HepG2 (cell line): ENCODE measurements at regions not wholly inside any gene's neighbourhood (a gene's known extent, or its start where the extent isn't known, plus 50 kb on each side); places are given as distances from the start of the nearest gene placed in this dataset.

Source experiments
- ATAC-seq: fragments of 200-7000 bp; cut with Tn5 transposase; 3 replicates; pipeline ENCODE4 v1.9.1; 2020; ENCODE audit warnings: mild to moderate bottlenecking, moderate library complexity
- BruUV-seq: library from RNA; stranded (reverse); fragments of 400-500 nt; replicated peaks from 2 replicates; lab custom pipeline; 2021; lab: Mats Ljungman, UMichigan
- CTCF ChIA-PET: fragments of 300-600 bp; formaldehyde crosslinking; extraction: SDS; loops from one replicate; lab custom pipeline; 2021; ENCODE audit warnings: low total read pairs, inconsistent platforms, low intra/inter-chr PET ratio; lab: Yijun Ruan, JAX
- POLR2A ChIA-PET: fragments of 350-600 bp; sonication (Branson Sonifier 250); formaldehyde crosslinking; loops from one replicate; lab custom pipeline; 2020; ENCODE audit warnings: antibody characterized with exemption, inconsistent platforms; lab: Yijun Ruan, JAX
- DNase-seq: peaks from one replicate; pipeline ENCODE4 v3.0.0-alpha.2; 2015; ENCODE audit warnings: low spot score
- FAIRE-seq: peaks from 3 replicates; lab custom pipeline; 2011; peaks lifted over from hg19 to GRCh38; lab: Jason Lieb, UNC
- H2AFZ ChIP-seq: one replicate; pipeline ENCODE4 v1.6.1; 2011; ENCODE audit warnings: low read length, inconsistent platforms
- H3K27ac ChIP-seq: fragments of 300-600 bp; 3 replicates; pipeline ENCODE4 v1.8.0; 2011; ENCODE audit warnings: mixed run types, mild to moderate bottlenecking, mixed read lengths, low read length, inconsistent platforms; ENCODE audit not compliant: insufficient read depth; ENCODE audit errors: extremely low read length
- H3K27me3 ChIP-seq, 2 experiments: fragments of 200-600 bp in 1 of 2; 2 replicates in 1 of 2; 3 replicates in 1 of 2; pipeline versions ENCODE4 v1.6.0 to v1.8.0; 2011; ENCODE audit warnings: low read length in 2 of 2, mild to moderate bottlenecking in 2 of 2, moderate library complexity in 2 of 2, inconsistent platforms in 1 of 2; ENCODE audit not compliant: insufficient read depth in 2 of 2, control insufficient read depth in 1 of 2
- H3K36me3 ChIP-seq, 2 experiments: fragments of 200-600 bp in 1 of 2; replicated peaks in 1 of 2; 2 replicates in 1 of 2; 3 replicates in 1 of 2; pipeline versions ENCODE4 v1.5.1 to v1.8.0; 2011; ENCODE audit warnings: low read length in 2 of 2, inconsistent platforms in 1 of 2; ENCODE audit not compliant: insufficient read depth in 2 of 2, control insufficient read depth in 1 of 2
- H3K4me1 ChIP-seq: 2 replicates; pipeline ENCODE4 v1.5.1; 2012; ENCODE audit warnings: low read length, inconsistent platforms; ENCODE audit not compliant: insufficient read depth
- H3K4me2 ChIP-seq: 2 replicates; pipeline ENCODE4 v1.6.0; 2011; ENCODE audit warnings: low read depth, low read length, inconsistent platforms
- H3K4me3 ChIP-seq, 3 experiments: fragments of 200-600 bp in 1 of 3; sonication (generic), shearing (Covaris generic) in 1 of 3; replicated peaks in 1 of 3; 2 replicates each; pipeline ENCODE4 v1.5.1; 2011 to 2016; ENCODE audit warnings: low read length in 3 of 3, inconsistent platforms in 2 of 3, low read depth in 2 of 3, mild to moderate bottlenecking in 2 of 3, control low read depth in 1 of 3, mixed read lengths in 1 of 3; ENCODE audit not compliant: insufficient read depth in 1 of 3
- H3K79me2 ChIP-seq: one replicate; pipeline ENCODE4 v1.6.1; 2011; ENCODE audit warnings: low read length, inconsistent platforms; ENCODE audit not compliant: insufficient read depth
- H3K9ac ChIP-seq: 2 replicates; pipeline ENCODE4 v1.6.0; 2011; ENCODE audit warnings: mild to moderate bottlenecking, low read depth, low read length, inconsistent platforms; ENCODE audit not compliant: insufficient read depth
- H3K9me3 ChIP-seq: 2 replicates; pipeline ENCODE4 v1.5.1; 2012; ENCODE audit warnings: mild to moderate bottlenecking, low read length
- H4K20me1 ChIP-seq: 2 replicates; pipeline ENCODE4 v1.6.0; 2011; ENCODE audit warnings: inconsistent platforms, mild to moderate bottlenecking, low read length, moderate library complexity; ENCODE audit not compliant: insufficient read depth
- FUBP1 ChIP-seq: sonication (generic); formaldehyde crosslinking; IDR thresholded peaks from 2 replicates; pipeline ENCODE4 v1.5.1; 2020; ENCODE audit warnings: missing genetic modification reagents, mild to moderate bottlenecking, borderline replicate concordance
- GATAD2A ChIP-seq: IDR thresholded peaks from 2 replicates; pipeline ENCODE4 v1.6.1; 2016
- NFKBIZ ChIP-seq: IDR thresholded peaks from 2 replicates; pipeline ENCODE4 v1.6.1; 2018; ENCODE audit warnings: missing genetic modification reagents, missing compliant biosample characterization
- RBM22 ChIP-seq: fragments of 200-400 bp; formaldehyde crosslinking; optimal IDR thresholded peaks from 2 replicates; pipeline ENCODE3; 2017; ENCODE audit warnings: mild to moderate bottlenecking, low read length, moderate library complexity
- SP2 ChIP-seq: sonication (generic); formaldehyde crosslinking; IDR thresholded peaks from 2 replicates; pipeline ENCODE4 v1.5.1; 2020; ENCODE audit warnings: mild to moderate bottlenecking, missing genetic modification reagents
- ZNF142 ChIP-seq: sonication (generic); formaldehyde crosslinking; IDR thresholded peaks from 2 replicates; pipeline ENCODE4 v1.4.0; 2020; ENCODE audit warnings: missing genetic modification reagents
- ZNF280B ChIP-seq: sonication (generic); formaldehyde crosslinking; IDR thresholded peaks from 2 replicates; pipeline ENCODE4 v1.5.0; 2020; ENCODE audit warnings: missing genetic modification reagents, mild to moderate bottlenecking, borderline replicate concordance
- ZSCAN21 ChIP-seq: sonication (generic); formaldehyde crosslinking; IDR thresholded peaks from 2 replicates; pipeline ENCODE4 v1.8.0; 2022; ENCODE audit warnings: mild to moderate bottlenecking, missing genetic modification reagents, moderate library complexity, borderline replicate concordance
- WGBS: methylation state at CpG from one replicate; pipeline ENCODE4 v1.1.6; 2017; ENCODE audit warnings: low lambda C conversion rate; 5-methylcytosine and 5-hydroxymethylcytosine counted together
- in situ Hi-C: cut with HindIII; loops from 2 replicates; pipeline ENCODE4 v1.10.0; 2017; ENCODE audit warnings: low pct_unique_long_range_greater_than_20kb; ENCODE audit not compliant: extremely low pct_ligation_motif_present
- intact Hi-C: fragments of 100-400 bp; cut with micrococcal nuclease; formaldehyde crosslinking; loops from one replicate; pipeline ENCODE4 v1.10.0; 2022; ENCODE audit not compliant: unreplicated experiment
- TF ChIP-seq, protein P1 (sequence below): IDR thresholded peaks from 2 replicates; pipeline ENCODE4 v1.6.1; 2016; ENCODE audit warnings: low read depth
- TF ChIP-seq, protein P2 (sequence below): sonication (generic); formaldehyde crosslinking; IDR thresholded peaks from 2 replicates; pipeline ENCODE4 v1.4.0; 2020; ENCODE audit warnings: low read depth, mild to moderate bottlenecking, missing genetic modification reagents

- TF ChIP-seq ZNF142 (no peak), ZNF280B (no peak), GATAD2A (no peak)
Measured at GRCh38 chr1:47593598-47594285, 155.9 kb downstream of the FOXD2 start (continued).

GRCh38 chr1:47594627-47595026, 156.8 kb downstream of the FOXD2 start:
- H3K4me2 ChIP-seq, result no peak overlapping the region
- no peak for ATAC-seq
- CTCF ChIA-PET, result no interaction called here
- H3K4me3 ChIP-seq, result no peak overlapping the region
- H4K20me1 ChIP-seq, result no peaks in the 10 kb centered on the region
- intact Hi-C loops (no loop called here), in situ Hi-C loops (no loop called here)
- no peaks in the 10 kb centered on the region for H3K4me1 ChIP-seq
- DNase-seq, result no peak
- H3K36me3 ChIP-seq, result no peaks in the 10 kb centered on the region
- peaks cover 3 to 16% of the 10 kb centered on the region in 2 experiments; a peak in 4 of 5 replicates for H3K27me3 ChIP-seq
- H3K27ac ChIP-seq, result no peak overlapping the region
- 0% methylated on average over 1 of the region's 4 CpGs for WGBS
- no peaks in the 10 kb centered on the region for H3K79me2 ChIP-seq
- H3K9me3 ChIP-seq, result no peaks in the 10 kb centered on the region
- no TSS peak for BruUV-seq
- POLR2A ChIA-PET, result no interaction called here
- no peak overlapping the region for H3K9ac ChIP-seq
- FAIRE-seq, result no peak
- no peak overlapping the region for H2AFZ ChIP-seq
- no peak for TF ChIP-seq NFKBIZ (CRISPR knock-in tag)
- TF ChIP-seq ZSCAN21, result no peak
- TF ChIP-seq, protein P1, sequence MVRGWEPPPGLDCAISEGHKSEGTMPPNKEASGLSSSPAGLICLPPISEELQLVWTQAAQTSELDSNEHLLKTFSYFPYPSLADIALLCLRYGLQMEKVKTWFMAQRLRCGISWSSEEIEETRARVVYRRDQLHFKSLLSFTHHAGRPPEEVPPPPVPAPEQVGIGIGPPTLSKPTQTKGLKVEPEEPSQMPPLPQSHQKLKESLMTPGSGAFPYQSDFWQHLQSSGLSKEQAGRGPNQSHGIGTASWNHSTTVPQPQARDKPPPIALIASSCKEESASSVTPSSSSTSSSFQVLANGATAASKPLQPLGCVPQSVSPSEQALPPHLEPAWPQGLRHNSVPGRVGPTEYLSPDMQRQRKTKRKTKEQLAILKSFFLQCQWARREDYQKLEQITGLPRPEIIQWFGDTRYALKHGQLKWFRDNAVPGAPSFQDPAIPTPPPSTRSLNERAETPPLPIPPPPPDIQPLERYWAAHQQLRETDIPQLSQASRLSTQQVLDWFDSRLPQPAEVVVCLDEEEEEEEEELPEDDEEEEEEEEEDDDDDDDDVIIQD, result no peak
- no peak for TF ChIP-seq SP2 (CRISPR knock-in tag)
- no peak for TF ChIP-seq FUBP1 (CRISPR knock-in tag)
- no peak for TF ChIP-seq RBM22
- TF ChIP-seq, protein P2, sequence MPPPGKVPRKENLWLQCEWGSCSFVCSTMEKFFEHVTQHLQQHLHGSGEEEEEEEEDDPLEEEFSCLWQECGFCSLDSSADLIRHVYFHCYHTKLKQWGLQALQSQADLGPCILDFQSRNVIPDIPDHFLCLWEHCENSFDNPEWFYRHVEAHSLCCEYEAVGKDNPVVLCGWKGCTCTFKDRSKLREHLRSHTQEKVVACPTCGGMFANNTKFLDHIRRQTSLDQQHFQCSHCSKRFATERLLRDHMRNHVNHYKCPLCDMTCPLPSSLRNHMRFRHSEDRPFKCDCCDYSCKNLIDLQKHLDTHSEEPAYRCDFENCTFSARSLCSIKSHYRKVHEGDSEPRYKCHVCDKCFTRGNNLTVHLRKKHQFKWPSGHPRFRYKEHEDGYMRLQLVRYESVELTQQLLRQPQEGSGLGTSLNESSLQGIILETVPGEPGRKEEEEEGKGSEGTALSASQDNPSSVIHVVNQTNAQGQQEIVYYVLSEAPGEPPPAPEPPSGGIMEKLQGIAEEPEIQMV (CRISPR knock-in tag), result no peak
